Gastroesophageal sphincter (tissue), 3 donors: ENCODE measurements at regions not wholly inside any gene's neighbourhood (a gene's known extent, or its start where the extent isn't known, plus 50 kb on each side); places are given as distances from the start of the nearest gene placed in this dataset.
"Not testable (repeated sequence)": the region's sequence is repeated elsewhere in the genome, so short reads cannot be mapped to it uniquely, and the experiment has no call there.

Source experiments
- EP300 ChIP-seq: sonication (generic); formaldehyde crosslinking; IDR thresholded peaks from one replicate; pipeline ENCODE4 v1.6.1; 2017; ENCODE audit warnings: antibody characterized with exemption, mild to moderate bottlenecking
- POLR2A ChIP-seq, 2 donors: fragments of 450-650 bp; IDR thresholded peaks; one replicate each; pipeline ENCODE4 v1.6.1; 2017; ENCODE audit warnings: antibody characterized with exemption in 2 of 2, mild to moderate bottlenecking in 2 of 2, moderate library complexity in 1 of 2
- POLR2AphosphoS5 ChIP-seq: sonication (generic); formaldehyde crosslinking; IDR thresholded peaks from one replicate; pipeline ENCODE4 v1.6.1; 2017; ENCODE audit warnings: antibody characterized with exemption
- TF ChIP-seq, protein P1 (sequence below), 4 experiments: fragments of 200-600 bp in 2 of 4; fragments of 450-650 bp in 2 of 4; sonication (generic) in 1 of 4; IDR thresholded peaks; one replicate each; pipeline ENCODE4 v1.5.1; 2017 to 2019; ENCODE audit warnings: antibody characterized with exemption in 4 of 4, mild to moderate bottlenecking in 2 of 4, moderate library complexity in 2 of 4

DNA sequence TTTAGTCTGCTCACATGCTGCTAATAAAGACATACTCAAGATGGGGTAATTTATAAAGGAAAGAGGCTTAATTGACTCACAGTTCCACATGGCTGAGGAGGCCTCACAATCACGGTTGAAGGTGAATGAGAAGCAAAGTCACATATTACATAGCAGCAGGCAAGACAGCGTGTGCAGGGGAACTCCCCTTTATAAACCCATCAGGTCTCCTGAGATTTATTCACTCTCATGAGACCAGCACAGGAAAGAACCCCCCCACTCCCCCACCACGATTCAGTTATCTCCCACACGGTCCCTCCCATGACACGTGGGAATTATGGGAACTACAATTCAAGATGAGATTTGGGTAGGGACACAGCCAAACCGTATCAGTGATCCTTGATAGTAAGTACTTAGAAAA is 891.7 kb upstream of the CDH10 start:
- TF ChIP-seq, protein P1, sequence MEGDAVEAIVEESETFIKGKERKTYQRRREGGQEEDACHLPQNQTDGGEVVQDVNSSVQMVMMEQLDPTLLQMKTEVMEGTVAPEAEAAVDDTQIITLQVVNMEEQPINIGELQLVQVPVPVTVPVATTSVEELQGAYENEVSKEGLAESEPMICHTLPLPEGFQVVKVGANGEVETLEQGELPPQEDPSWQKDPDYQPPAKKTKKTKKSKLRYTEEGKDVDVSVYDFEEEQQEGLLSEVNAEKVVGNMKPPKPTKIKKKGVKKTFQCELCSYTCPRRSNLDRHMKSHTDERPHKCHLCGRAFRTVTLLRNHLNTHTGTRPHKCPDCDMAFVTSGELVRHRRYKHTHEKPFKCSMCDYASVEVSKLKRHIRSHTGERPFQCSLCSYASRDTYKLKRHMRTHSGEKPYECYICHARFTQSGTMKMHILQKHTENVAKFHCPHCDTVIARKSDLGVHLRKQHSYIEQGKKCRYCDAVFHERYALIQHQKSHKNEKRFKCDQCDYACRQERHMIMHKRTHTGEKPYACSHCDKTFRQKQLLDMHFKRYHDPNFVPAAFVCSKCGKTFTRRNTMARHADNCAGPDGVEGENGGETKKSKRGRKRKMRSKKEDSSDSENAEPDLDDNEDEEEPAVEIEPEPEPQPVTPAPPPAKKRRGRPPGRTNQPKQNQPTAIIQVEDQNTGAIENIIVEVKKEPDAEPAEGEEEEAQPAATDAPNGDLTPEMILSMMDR (IDR thresholded peaks at IDR 0.05), result not testable (repeated sequence)
- not testable (repeated sequence) for TF ChIP-seq POLR2A (IDR thresholded peaks at IDR 0.05); EP300; POLR2AphosphoS5
